CD4-positive, alpha-beta memory T cell (primary cell): ENCODE measurements at regions not wholly inside any gene's neighbourhood (a gene's known extent, or its start where the extent isn't known, plus 50 kb on each side); places are given as distances from the start of the nearest gene placed in this dataset.
"Not testable (repeated sequence)": the region's sequence is repeated elsewhere in the genome, so short reads cannot be mapped to it uniquely, and the experiment has no call there.

Experiments used
- CTCF ChIA-PET: fragments of 350-600 bp; sonication (Branson Sonifier 250); formaldehyde crosslinking; loops from one replicate; lab custom pipeline; 2021; ENCODE audit warnings: inconsistent platforms; ENCODE audit not compliant: partially characterized antibody; lab: Charles Lee
- POLR2A ChIA-PET: fragments of 350-600 bp; sonication (Branson Sonifier 250); formaldehyde crosslinking; loops from one replicate; lab custom pipeline; 2021; ENCODE audit not compliant: partially characterized antibody; lab: Charles Lee
- DNase-seq, 5 donors: peaks; one replicate each; pipeline versions ENCODE4 v3.0.0 to v3.0.0-alpha.2; 2020 to 2022; ENCODE audit warnings: mixed read lengths in 1 of 5
- H3K27ac ChIP-seq: one replicate; pipeline ENCODE4 v1.7.0; 2013; ENCODE audit warnings: low read depth, low read length
- H3K27me3 ChIP-seq: 2 replicates; pipeline ENCODE4 v1.7.0; 2013; ENCODE audit warnings: mild to moderate bottlenecking, low read length, moderate library complexity; ENCODE audit not compliant: insufficient read depth
- H3K36me3 ChIP-seq: 2 replicates; pipeline ENCODE4 v1.7.0; 2013; ENCODE audit warnings: mild to moderate bottlenecking, low read length, moderate library complexity; ENCODE audit not compliant: insufficient read depth
- H3K4me1 ChIP-seq: 2 replicates; pipeline ENCODE4 v1.7.0; 2013; ENCODE audit warnings: mild to moderate bottlenecking, low read length, moderate library complexity; ENCODE audit not compliant: insufficient read depth
- H3K4me3 ChIP-seq, 2 donors: one replicate each; pipeline ENCODE4 v1.7.0; 2013; ENCODE audit warnings: low read length in 2 of 2, mild to moderate bottlenecking in 1 of 2
- H3K9me3 ChIP-seq, 2 donors: one replicate each; pipeline ENCODE4 v1.7.0; 2013; ENCODE audit warnings: low read length in 2 of 2, control low read depth in 1 of 2; ENCODE audit not compliant: control insufficient read depth in 1 of 2
- H3K27ac Mint-ChIP-seq, 7 donors: one replicate each; pipeline ENCODE4 v1.8.0; 2020 to 2021; ENCODE audit warnings: mixed read lengths in 7 of 7, mild to moderate bottlenecking in 6 of 7, inconsistent platforms in 3 of 7, moderate library complexity in 3 of 7
- H3K27me3 Mint-ChIP-seq, 2 donors: one replicate each; pipeline ENCODE4 v1.8.0; 2020 to 2021; ENCODE audit warnings: mixed read lengths in 2 of 2
- H3K36me3 Mint-ChIP-seq, 2 donors: one replicate each; pipeline ENCODE4 v1.8.0; 2020 to 2021; ENCODE audit warnings: mixed read lengths in 2 of 2, inconsistent platforms in 1 of 2, mild to moderate bottlenecking in 1 of 2
- H3K4me1 Mint-ChIP-seq, 4 donors: one replicate each; pipeline ENCODE4 v1.8.0; 2020 to 2021; ENCODE audit warnings: mixed read lengths in 4 of 4, mild to moderate bottlenecking in 1 of 4
- H3K4me3 Mint-ChIP-seq, 8 donors: one replicate each; pipeline ENCODE4 v1.8.0; 2020 to 2021; ENCODE audit warnings: mixed read lengths in 8 of 8, mild to moderate bottlenecking in 7 of 8, moderate library complexity in 6 of 8, inconsistent platforms in 3 of 8
- H3K9me3 Mint-ChIP-seq, 8 donors: one replicate each; pipeline ENCODE4 v1.8.0; 2020 to 2021; ENCODE audit warnings: mixed read lengths in 8 of 8, mild to moderate bottlenecking in 5 of 8, inconsistent platforms in 3 of 8, moderate library complexity in 1 of 8
- intact Hi-C: fragments of 100-400 bp; cut with micrococcal nuclease; formaldehyde crosslinking; loops from one replicate; pipeline ENCODE4 v1.15.1; 2023

GRCh38 chr15:96472681-96473080 lies 142.2 kb downstream of the NR2F2 start:
- ChIA-PET CTCF (no interaction called here), POLR2A (no interaction called here)
- no peak for DNase-seq
- H3K36me3 Mint-ChIP-seq: no peaks in the 10 kb centered on the region
- H3K27ac Mint-ChIP-seq: no peak overlapping the region
- intact Hi-C loops: no loop called here
- Histone ChIP-seq H3K9me3 (no peaks in the 10 kb centered on the region), H3K4me3 (no peak overlapping the region), H3K4me1 (no peaks in the 10 kb centered on the region), H3K27ac (no peak overlapping the region), H3K27me3 (no peaks in the 10 kb centered on the region), H3K36me3 (no peaks in the 10 kb centered on the region)
- no peaks in the 10 kb centered on the region for H3K4me1 Mint-ChIP-seq
- no peaks in the 10 kb centered on the region for H3K27me3 Mint-ChIP-seq
- no peak overlapping the region for H3K4me3 Mint-ChIP-seq
- H3K9me3 Mint-ChIP-seq: peaks cover 0 to 8% (median 4%) of the 10 kb centered on the region in 8 donors

DNA sequence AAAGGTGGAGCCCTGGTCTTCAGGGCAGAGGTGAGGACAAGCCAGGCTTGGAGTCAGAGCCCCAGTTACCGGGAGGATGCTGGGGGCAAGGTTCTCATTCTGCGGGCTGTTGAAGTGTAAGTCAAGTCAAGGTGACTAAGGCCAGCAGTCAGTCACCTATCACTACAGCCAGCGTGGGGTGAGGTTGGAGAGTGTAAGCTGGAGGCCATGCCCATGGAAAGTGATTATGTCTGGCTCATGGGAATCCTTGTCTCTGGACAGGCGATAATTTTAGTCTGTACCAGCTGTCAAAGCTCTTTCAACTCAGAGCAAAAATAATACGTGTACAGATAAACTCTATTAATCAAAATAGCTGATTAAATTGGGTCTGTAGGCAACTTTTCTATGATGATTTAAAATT lies 143.1 kb downstream of the NR2F2 start:
- Histone ChIP-seq H3K27ac (no peak overlapping the region), H3K27me3 (no peaks in the 10 kb centered on the region), H3K4me3 (no peak overlapping the region), H3K36me3 (no peaks in the 10 kb centered on the region), H3K4me1 (no peaks in the 10 kb centered on the region), H3K9me3 (no peaks in the 10 kb centered on the region)
- ChIA-PET POLR2A (no interaction called here), CTCF (no interaction called here)
- H3K27me3 Mint-ChIP-seq: no peaks in the 10 kb centered on the region
- H3K4me1 Mint-ChIP-seq: no peaks in the 10 kb centered on the region
- H3K4me3 Mint-ChIP-seq: no peak overlapping the region
- intact Hi-C loops: no loop called here
- DNase-seq: no peak
- H3K36me3 Mint-ChIP-seq: no peaks in the 10 kb centered on the region
- no peak overlapping the region for H3K27ac Mint-ChIP-seq
- H3K9me3 Mint-ChIP-seq: peaks cover 0 to 8% (median 4%) of the 10 kb centered on the region in 8 donors

GRCh38 chr15:96474231-96474664 lies 143.7 kb downstream of the NR2F2 start:
- Mint-ChIP-seq H3K36me3 (no peaks in the 10 kb centered on the region), H3K4me1 (no peaks in the 10 kb centered on the region), H3K27ac (no peak overlapping the region), H3K4me3 (no peak overlapping the region), H3K27me3 (no peaks in the 10 kb centered on the region), H3K9me3 (peaks cover 0 to 8% (median 4%) of the 10 kb centered on the region in 8 donors)
- Histone ChIP-seq H3K4me3 (no peak overlapping the region), H3K27me3 (no peaks in the 10 kb centered on the region), H3K36me3 (no peaks in the 10 kb centered on the region), H3K27ac (no peak overlapping the region), H3K9me3 (no peaks in the 10 kb centered on the region), H3K4me1 (no peaks in the 10 kb centered on the region)
- ChIA-PET CTCF (no interaction called here), POLR2A (no interaction called here)
- DNase-seq: no peak
- intact Hi-C loops: no loop called here

DNA sequence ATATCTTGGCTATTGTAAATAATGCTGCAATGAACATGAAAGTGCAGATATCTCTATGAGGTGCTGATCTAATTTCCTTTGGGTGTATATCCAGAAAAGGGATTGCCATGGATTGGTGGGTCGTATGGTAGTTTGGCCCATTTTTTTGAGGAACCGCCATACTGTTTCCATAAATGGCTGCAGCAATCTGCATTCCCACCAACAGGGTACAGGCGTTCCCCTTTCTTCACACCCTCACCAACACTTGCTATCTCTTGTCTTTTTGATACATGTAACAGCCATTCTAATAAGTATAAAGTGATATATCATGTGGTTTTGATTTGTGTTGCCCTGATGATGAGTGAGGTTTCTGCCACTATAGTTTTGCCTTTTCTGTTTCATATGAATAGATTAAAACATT lies 146.7 kb downstream of the NR2F2 start:
- intact Hi-C loops: no loop called here
- Histone ChIP-seq H3K4me3 (no peak overlapping the region), H3K27me3 (no peaks in the 10 kb centered on the region), H3K27ac (no peak overlapping the region), H3K9me3 (no peaks in the 10 kb centered on the region), H3K4me1 (no peaks in the 10 kb centered on the region), H3K36me3 (no peaks in the 10 kb centered on the region)
- peaks cover 0 to 4% (median under 1%) of the 10 kb centered on the region in 8 donors for H3K9me3 Mint-ChIP-seq
- no peaks in the 10 kb centered on the region for H3K27me3 Mint-ChIP-seq
- no peaks in the 10 kb centered on the region for H3K4me1 Mint-ChIP-seq
- H3K4me3 Mint-ChIP-seq: no peak overlapping the region
- no peak for DNase-seq
- no peak overlapping the region for H3K27ac Mint-ChIP-seq
- POLR2A ChIA-PET: no interaction called here
- CTCF ChIA-PET: no interaction called here
- no peaks in the 10 kb centered on the region for H3K36me3 Mint-ChIP-seq

GRCh38 chr15:96484412-96484811 lies 153.9 kb downstream of the NR2F2 start:
- H3K27me3 ChIP-seq, H3K4me1 Mint-ChIP-seq, H3K36me3 ChIP-seq, H3K9me3 Mint-ChIP-seq, H3K4me3 ChIP-seq, H3K4me1 ChIP-seq, H3K9me3 ChIP-seq, intact Hi-C loops, H3K36me3 Mint-ChIP-seq, H3K27ac Mint-ChIP-seq, H3K27me3 Mint-ChIP-seq, POLR2A ChIA-PET, DNase-seq, H3K27ac ChIP-seq, H3K4me3 Mint-ChIP-seq, CTCF ChIA-PET: not testable (repeated sequence)

DNA sequence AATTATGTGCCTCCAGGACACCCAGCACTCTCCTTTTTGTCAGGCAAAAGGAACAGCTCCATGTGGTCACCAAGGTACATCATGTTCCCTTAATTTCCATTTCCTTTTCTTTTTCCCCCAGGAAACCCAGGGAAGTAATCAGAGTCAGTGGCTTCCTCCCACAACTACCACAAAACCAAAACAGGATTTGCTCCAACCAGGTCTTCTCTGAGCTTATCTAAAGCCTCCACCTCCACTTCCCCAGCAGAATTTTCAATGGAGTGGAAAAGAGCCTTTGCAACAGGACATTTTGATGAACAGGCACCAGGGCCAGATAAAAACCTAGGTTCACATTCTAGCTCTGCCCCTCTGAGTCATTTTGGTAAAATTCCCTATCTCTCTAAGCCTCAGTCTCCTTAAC lies 154.3 kb downstream of the NR2F2 start:
- intact Hi-C loops: no loop called here

GRCh38 chr15:96487245-96487644 lies 156.7 kb downstream of the NR2F2 start:
- H3K4me3 ChIP-seq: no peak overlapping the region
- no peaks in the 10 kb centered on the region for H3K4me1 ChIP-seq
- no peak overlapping the region for H3K27ac Mint-ChIP-seq
- ChIA-PET POLR2A (no interaction called here), CTCF (no interaction called here)
- no peaks in the 10 kb centered on the region for H3K36me3 Mint-ChIP-seq
- peaks cover 0 to 3% of the 10 kb centered on the region in 2 donors for H3K27me3 Mint-ChIP-seq
- DNase-seq: no peak
- H3K4me1 Mint-ChIP-seq: no peaks in the 10 kb centered on the region
- no peak overlapping the region for H3K27ac ChIP-seq
- H3K27me3 ChIP-seq: no peaks in the 10 kb centered on the region
- H3K9me3 Mint-ChIP-seq: peaks cover 0 to 10% (median 4%) of the 10 kb centered on the region in 8 donors
- H3K36me3 ChIP-seq: no peaks in the 10 kb centered on the region
- intact Hi-C loops: no loop called here
- H3K4me3 Mint-ChIP-seq: no peak overlapping the region
- no peaks in the 10 kb centered on the region for H3K9me3 ChIP-seq

More for the DNA sequence above, 154.3 kb downstream of the NR2F2 start:
- Mint-ChIP-seq H3K9me3 (peaks cover 0 to 6% (median 3%) of the 10 kb centered on the region in 8 donors), H3K4me1 (no peaks in the 10 kb centered on the region), H3K4me3 (no peak overlapping the region), H3K27me3 (peaks cover 0 to 3% of the 10 kb centered on the region in 2 donors), H3K36me3 (no peaks in the 10 kb centered on the region), H3K27ac (no peak overlapping the region)
- no peak overlapping the region for H3K4me3 ChIP-seq
- DNase-seq: no peak
- H3K9me3 ChIP-seq: no peaks in the 10 kb centered on the region
- H3K27me3 ChIP-seq: no peaks in the 10 kb centered on the region
- no peaks in the 10 kb centered on the region for H3K36me3 ChIP-seq
- H3K27ac ChIP-seq: no peak overlapping the region
- ChIA-PET POLR2A (no interaction called here), CTCF (no interaction called here)
- H3K4me1 ChIP-seq: no peaks in the 10 kb centered on the region
